Memory B cell (primary cell): ENCODE measurements at regions not wholly inside any gene's neighbourhood (a gene's known extent, or its start where the extent isn't known, plus 50 kb on each side); places are given as distances from the start of the nearest gene placed in this dataset.

Experiments
- ATAC-seq: fragments of 150-1000 bp; cut with Tn5 transposase; 2 replicates; pipeline ENCODE4 v1.10.0; 2021; ENCODE audit warnings: low read depth, mild to moderate bottlenecking, moderate library complexity
- DNase-seq, 2 donors: peaks; one replicate each; pipeline ENCODE4 v3.0.0; 2022; ENCODE audit warnings: low spot score in 2 of 2
- H3K27ac Mint-ChIP-seq: one replicate; pipeline ENCODE4 v1.8.0; 2022; ENCODE audit warnings: mild to moderate bottlenecking, moderate library complexity, mixed read lengths
- H3K27me3 Mint-ChIP-seq: one replicate; pipeline ENCODE4 v1.8.0; 2022; ENCODE audit warnings: mixed read lengths
- H3K36me3 Mint-ChIP-seq: one replicate; pipeline ENCODE4 v1.8.0; 2022; ENCODE audit warnings: mild to moderate bottlenecking, mixed read lengths
- H3K4me1 Mint-ChIP-seq: one replicate; pipeline ENCODE4 v1.8.0; 2022; ENCODE audit warnings: mixed read lengths
- H3K4me3 Mint-ChIP-seq: one replicate; pipeline ENCODE4 v1.8.0; 2022; ENCODE audit warnings: mild to moderate bottlenecking, moderate library complexity, mixed read lengths
- H3K9me3 Mint-ChIP-seq: one replicate; pipeline ENCODE4 v1.8.0; 2022; ENCODE audit warnings: mixed read lengths

- H3K27me3 Mint-ChIP-seq = peaks cover 2% of the 10 kb centered on the region
- ATAC-seq (no peak), DNase-seq (no peak)
- no peak overlapping the region for H3K4me3 Mint-ChIP-seq
- no peak overlapping the region for H3K27ac Mint-ChIP-seq
- no peaks in the 10 kb centered on the region for H3K36me3 Mint-ChIP-seq
- H3K4me1 Mint-ChIP-seq = no peaks in the 10 kb centered on the region
- H3K9me3 Mint-ChIP-seq = no peaks in the 10 kb centered on the region
Measured at GRCh38 chr3:107882261-107882660, 208.6 kb downstream of the CD47 start.

- Mint-ChIP-seq H3K27me3 (peaks cover 2% of the 10 kb centered on the region), H3K4me1 (no peaks in the 10 kb centered on the region), H3K36me3 (no peaks in the 10 kb centered on the region), H3K4me3 (no peak overlapping the region), H3K27ac (no peak overlapping the region), H3K9me3 (no peaks in the 10 kb centered on the region)
- no peak for DNase-seq
- no peak for ATAC-seq
Measured at GRCh38 chr3:107881509-107881908, 209.3 kb downstream of the CD47 start.

- no peak overlapping the region for H3K4me3 Mint-ChIP-seq
- H3K27me3 Mint-ChIP-seq = peaks cover 2% of the 10 kb centered on the region
Measured at GRCh38 chr3:107880702-107881101, 210.1 kb downstream of the CD47 start.

GRCh38 chr3:107877936-107878335 lies 212.9 kb downstream of the CD47 start:
- H3K27me3 Mint-ChIP-seq = peaks cover 2% of the 10 kb centered on the region
- H3K36me3 Mint-ChIP-seq = no peaks in the 10 kb centered on the region
- no peaks in the 10 kb centered on the region for H3K9me3 Mint-ChIP-seq
- H3K4me1 Mint-ChIP-seq = no peaks in the 10 kb centered on the region
- DNase-seq (no peak), ATAC-seq (no peak)
- H3K27ac Mint-ChIP-seq = no peak overlapping the region
- H3K4me3 Mint-ChIP-seq = no peak overlapping the region

More at GRCh38 chr3:107880702-107881101, 210.1 kb downstream of the CD47 start:
- no peak for ATAC-seq
- Mint-ChIP-seq H3K36me3 (no peaks in the 10 kb centered on the region), H3K4me1 (no peaks in the 10 kb centered on the region), H3K27ac (no peak overlapping the region), H3K9me3 (no peaks in the 10 kb centered on the region)
- DNase-seq = no peak

- DNase-seq = no peak
- Mint-ChIP-seq H3K27me3 (peaks cover 2% of the 10 kb centered on the region), H3K27ac (no peak overlapping the region), H3K4me3 (no peak overlapping the region), H3K4me1 (no peaks in the 10 kb centered on the region), H3K36me3 (peaks cover 2% of the 10 kb centered on the region), H3K9me3 (no peaks in the 10 kb centered on the region)
- ATAC-seq = no peak
Measured at GRCh38 chr3:107870943-107871638, 219.7 kb downstream of the CD47 start.

GRCh38 chr3:107870096-107870495 lies 220.7 kb downstream of the CD47 start:
- H3K4me3 Mint-ChIP-seq = no peak overlapping the region
- no peaks in the 10 kb centered on the region for H3K9me3 Mint-ChIP-seq
- ATAC-seq = no peak
- peaks cover 2% of the 10 kb centered on the region for H3K27me3 Mint-ChIP-seq
- H3K27ac Mint-ChIP-seq = no peak overlapping the region
- H3K36me3 Mint-ChIP-seq = peaks cover 2% of the 10 kb centered on the region
- no peaks in the 10 kb centered on the region for H3K4me1 Mint-ChIP-seq
- DNase-seq = no peak

GRCh38 chr3:107868449-107868848 lies 222.4 kb downstream of the CD47 start:
- H3K4me3 Mint-ChIP-seq = no peak overlapping the region
- H3K27ac Mint-ChIP-seq = no peak overlapping the region
- peaks cover 2% of the 10 kb centered on the region for H3K36me3 Mint-ChIP-seq
- ATAC-seq = no peak
- no peaks in the 10 kb centered on the region for H3K9me3 Mint-ChIP-seq
- H3K27me3 Mint-ChIP-seq = peaks cover 2% of the 10 kb centered on the region
- no peak for DNase-seq
- no peaks in the 10 kb centered on the region for H3K4me1 Mint-ChIP-seq

GRCh38 chr3:107861904-107862303 lies 228.9 kb downstream of the CD47 start:
- ATAC-seq = peak; percentile 100
- H3K27me3 Mint-ChIP-seq = no peaks in the 10 kb centered on the region
- peak overlapping the region; percentile 65 for H3K4me3 Mint-ChIP-seq
- H3K36me3 Mint-ChIP-seq = no peaks in the 10 kb centered on the region
- peak; percentile 16 to 51 for DNase-seq
- H3K4me1 Mint-ChIP-seq = peaks cover 8% of the 10 kb centered on the region
- peak overlapping the region; percentile 43 for H3K27ac Mint-ChIP-seq
- H3K9me3 Mint-ChIP-seq = no peaks in the 10 kb centered on the region

- Mint-ChIP-seq H3K36me3 (no peaks in the 10 kb centered on the region), H3K4me3 (no peak overlapping the region), H3K4me1 (peaks cover 8% of the 10 kb centered on the region), H3K27ac (peak overlapping the region; percentile 43), H3K9me3 (no peaks in the 10 kb centered on the region), H3K27me3 (no peaks in the 10 kb centered on the region)
- ATAC-seq (no peak), DNase-seq (no peak)
Measured at GRCh38 chr3:107861422-107861821, 229.4 kb downstream of the CD47 start.
